GM10248 (cell line): ENCODE measurements at regions not wholly inside any gene's neighbourhood (a gene's known extent, or its start where the extent isn't known, plus 50 kb on each side); places are given as distances from the start of the nearest gene placed in this dataset.

ENCODE experiments used
- CTCF ChIA-PET: fragments of 300-600 bp; sonication (Branson Sonifier 250); formaldehyde crosslinking; extraction: SDS; loops from one replicate; lab custom pipeline; 2021; ENCODE audit warnings: antibody characterized with exemption; lab: Yijun Ruan, JAX
- POLR2A ChIA-PET: fragments of 350-650 bp; sonication (Branson Sonifier 250); formaldehyde crosslinking; extraction: SDS; loops from one replicate; lab custom pipeline; 2020; ENCODE audit warnings: antibody characterized with exemption; lab: Yijun Ruan, JAX
- DNase-seq: peaks from one replicate; pipeline ENCODE4 v3.0.0; 2012; ENCODE audit errors: extremely low spot score
- TF ChIP-seq, protein P1 (sequence below): IDR thresholded peaks from 2 replicates; pipeline ENCODE4 v1.5.1; 2012; ENCODE audit warnings: mild to moderate bottlenecking, low read depth; ENCODE audit errors: extremely low read depth, missing control alignments, control extremely low read depth

DNA sequence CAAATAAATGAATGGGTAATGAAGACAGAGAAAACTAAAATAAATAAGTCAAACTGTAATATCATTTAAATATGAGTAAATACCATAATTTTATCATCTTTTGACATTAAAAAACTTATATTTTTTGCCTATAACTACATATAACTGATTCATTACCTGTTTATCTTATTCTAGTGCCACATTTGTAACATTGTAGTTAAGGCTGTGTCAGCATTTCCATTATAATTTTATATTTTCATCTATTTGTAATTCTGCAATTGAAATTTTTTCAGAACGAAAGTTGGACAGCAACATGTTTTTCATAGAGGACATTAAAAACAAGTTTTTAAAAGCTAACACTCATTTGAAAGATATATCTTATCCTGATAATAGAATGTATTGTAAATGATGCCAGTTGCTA is 1286.5 kb downstream of the LRFN5 start:
- no peak for DNase-seq
- ChIA-PET POLR2A (no interaction called here), CTCF (no interaction called here)
- TF ChIP-seq, protein P1, sequence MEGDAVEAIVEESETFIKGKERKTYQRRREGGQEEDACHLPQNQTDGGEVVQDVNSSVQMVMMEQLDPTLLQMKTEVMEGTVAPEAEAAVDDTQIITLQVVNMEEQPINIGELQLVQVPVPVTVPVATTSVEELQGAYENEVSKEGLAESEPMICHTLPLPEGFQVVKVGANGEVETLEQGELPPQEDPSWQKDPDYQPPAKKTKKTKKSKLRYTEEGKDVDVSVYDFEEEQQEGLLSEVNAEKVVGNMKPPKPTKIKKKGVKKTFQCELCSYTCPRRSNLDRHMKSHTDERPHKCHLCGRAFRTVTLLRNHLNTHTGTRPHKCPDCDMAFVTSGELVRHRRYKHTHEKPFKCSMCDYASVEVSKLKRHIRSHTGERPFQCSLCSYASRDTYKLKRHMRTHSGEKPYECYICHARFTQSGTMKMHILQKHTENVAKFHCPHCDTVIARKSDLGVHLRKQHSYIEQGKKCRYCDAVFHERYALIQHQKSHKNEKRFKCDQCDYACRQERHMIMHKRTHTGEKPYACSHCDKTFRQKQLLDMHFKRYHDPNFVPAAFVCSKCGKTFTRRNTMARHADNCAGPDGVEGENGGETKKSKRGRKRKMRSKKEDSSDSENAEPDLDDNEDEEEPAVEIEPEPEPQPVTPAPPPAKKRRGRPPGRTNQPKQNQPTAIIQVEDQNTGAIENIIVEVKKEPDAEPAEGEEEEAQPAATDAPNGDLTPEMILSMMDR, result no peak

- TF ChIP-seq, protein P1, result no peak
- DNase-seq, result no peak
- POLR2A ChIA-PET, result no interaction called here
- CTCF ChIA-PET, result interaction anchor here (1.4 kb wide), 1 partner anchor 20 kb away, joined by 4 read pairs; no protein-coding TSS in a partner anchor
These were observed 1277.4 kb downstream of the LRFN5 start for GRCh38 chr14:42884100-42884499.

DNA sequence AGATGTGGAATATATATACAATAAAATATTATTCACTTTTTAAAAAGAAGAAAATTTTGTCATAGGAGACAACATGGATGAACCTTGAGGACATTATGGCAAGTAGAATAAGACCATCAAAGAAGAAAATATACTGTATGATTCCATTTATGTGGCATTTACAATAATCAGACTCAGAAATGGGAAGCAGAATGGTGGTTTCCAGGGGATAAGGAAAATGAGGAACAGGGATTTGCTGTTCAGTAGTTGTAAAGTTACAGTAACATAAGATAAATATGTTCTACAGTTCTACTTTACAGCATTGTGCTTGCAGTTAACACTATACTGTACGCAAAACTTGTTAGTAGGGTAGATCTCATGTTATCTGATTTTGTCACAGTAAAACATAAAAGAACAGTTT is 1271.0 kb downstream of the LRFN5 start:
- POLR2A ChIA-PET, result no interaction called here
- CTCF ChIA-PET, result no interaction called here
- no peak for DNase-seq
- TF ChIP-seq, protein P1, result no peak

DNA sequence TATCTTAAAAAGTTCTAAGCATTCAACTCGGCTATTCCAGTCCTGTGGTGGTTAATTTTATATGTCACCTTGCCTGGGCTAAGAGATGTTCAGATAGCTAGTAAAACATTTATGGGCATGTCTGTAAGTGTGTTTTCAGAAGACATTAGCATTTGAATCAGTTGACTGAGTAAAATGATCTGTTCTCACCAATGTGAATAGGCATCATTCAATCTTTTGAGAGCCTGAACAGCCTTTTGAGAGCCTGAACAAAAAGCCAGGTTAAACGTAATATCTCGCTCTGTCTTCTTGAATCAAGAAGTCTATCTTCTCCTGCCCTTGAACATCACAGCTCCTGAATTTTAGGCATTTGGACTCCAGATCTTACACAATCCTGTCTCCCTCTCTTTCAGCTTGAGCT is 1266.1 kb downstream of the LRFN5 start:
- DNase-seq, result no peak
- TF ChIP-seq, protein P1, result no peak
- CTCF ChIA-PET, result no interaction called here
- POLR2A ChIA-PET, result no interaction called here

DNA sequence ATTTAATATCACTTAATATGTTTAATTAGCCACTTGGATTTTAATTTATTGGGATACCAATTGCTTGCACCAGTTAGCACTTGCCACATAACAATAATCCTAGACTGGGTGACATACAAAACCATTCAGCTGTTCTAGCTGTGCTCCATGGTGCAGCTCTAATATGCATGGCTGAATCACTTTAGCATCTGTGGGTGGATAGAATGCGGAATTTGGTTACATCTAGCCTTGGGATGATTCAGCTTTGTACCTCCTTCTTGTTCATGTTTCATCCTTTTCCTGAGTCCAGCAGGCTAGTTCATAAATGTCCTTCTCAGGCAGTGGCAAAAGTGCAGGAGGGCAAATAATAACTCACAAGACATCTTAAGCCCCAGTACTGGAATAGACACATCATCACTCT is 1263.0 kb downstream of the LRFN5 start:
- TF ChIP-seq, protein P1, result no peak
- ChIA-PET CTCF (no interaction called here), POLR2A (no interaction called here)
- DNase-seq, result no peak

DNA sequence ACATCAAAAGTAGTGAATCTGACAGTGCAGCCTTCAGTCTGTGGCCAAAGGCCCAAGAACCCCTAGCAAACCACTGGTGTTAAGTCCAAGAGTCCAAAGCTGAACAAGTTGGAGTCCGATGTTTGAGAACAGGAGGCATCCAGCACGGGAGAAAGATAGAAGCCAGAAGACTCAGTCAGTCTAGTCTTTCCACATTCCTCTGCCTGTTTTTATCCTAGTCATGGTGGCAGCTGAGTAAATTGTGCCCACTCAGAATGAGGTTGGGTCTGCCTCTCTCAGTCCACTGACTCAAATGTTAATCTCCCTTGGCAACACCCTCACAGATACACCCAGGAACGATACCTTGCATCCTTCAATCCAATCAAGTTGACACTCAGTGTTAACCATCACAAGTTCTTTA is 1255.4 kb downstream of the LRFN5 start:
- POLR2A ChIA-PET, result no interaction called here
- CTCF ChIA-PET, result no interaction called here
- TF ChIP-seq, protein P1, result no peak
- no peak for DNase-seq

DNA sequence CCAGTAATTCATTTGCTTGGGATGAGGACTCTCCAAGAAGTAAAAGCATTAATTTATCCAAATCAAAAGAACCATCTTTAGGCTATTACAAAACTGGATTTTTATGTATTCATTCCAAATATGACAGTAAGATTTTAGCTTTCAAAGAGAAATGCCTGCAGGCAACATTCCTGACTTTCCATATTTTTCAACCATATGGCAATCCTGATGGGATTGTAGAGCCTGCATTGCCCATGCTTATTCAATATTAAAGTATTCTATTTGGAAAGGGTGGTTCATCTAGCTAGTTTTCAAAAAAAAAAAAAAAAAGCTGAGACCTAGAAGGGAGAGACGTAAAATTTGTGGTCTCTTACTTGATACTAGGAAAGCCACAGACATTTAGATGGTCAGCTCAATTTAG is 1253.7 kb downstream of the LRFN5 start:
- DNase-seq, result no peak
- CTCF ChIA-PET, result no interaction called here
- TF ChIP-seq, protein P1, result no peak
- POLR2A ChIA-PET, result no interaction called here
